ACC112 (cell line): ENCODE measurements at regions not wholly inside any gene's neighbourhood (a gene's known extent, or its start where the extent isn't known, plus 50 kb on each side); places are given as distances from the start of the nearest gene placed in this dataset.
"Not testable (repeated sequence)": the region's sequence is repeated elsewhere in the genome, so short reads cannot be mapped to it uniquely, and the experiment has no call there.

Source experiments
- H2AFZ ChIP-seq: fragments of 200-600 bp; sonication (generic); one replicate; pipeline ENCODE4 v1.6.0; 2017; ENCODE audit warnings: antibody characterized with exemption, low read length; ENCODE audit not compliant: unreplicated experiment
- H3K27ac ChIP-seq: fragments of 200-600 bp; sonication (generic); 2 replicates; pipeline ENCODE4 v1.5.1; 2014; ENCODE audit warnings: low read depth, mild to moderate bottlenecking, antibody characterized with exemption, low read length, moderate library complexity
- H3K27me3 ChIP-seq: fragments of 200-600 bp; sonication (generic); 2 replicates; pipeline ENCODE4 v1.6.1; 2014; ENCODE audit warnings: mild to moderate bottlenecking, antibody characterized with exemption, low read length, moderate library complexity, mixed read lengths; ENCODE audit not compliant: insufficient read depth
- H3K36me3 ChIP-seq: fragments of 200-600 bp; sonication (generic); 2 replicates; pipeline ENCODE4 v1.6.1; 2016; ENCODE audit warnings: mild to moderate bottlenecking, antibody characterized with exemption, low read length, moderate library complexity, mixed read lengths; ENCODE audit not compliant: insufficient read depth
- H3K4me1 ChIP-seq: fragments of 200-600 bp; sonication (generic); one replicate; pipeline ENCODE4 v1.6.1; 2016; ENCODE audit warnings: low read length, mixed read lengths; ENCODE audit not compliant: insufficient read depth, unreplicated experiment, control insufficient read depth
- H3K4me3 ChIP-seq: fragments of 200-600 bp; sonication (generic); 2 replicates; pipeline ENCODE4 v1.5.1; 2014; ENCODE audit warnings: mild to moderate bottlenecking, low read depth, low read length
- H3K79me2 ChIP-seq: fragments of 200-600 bp; sonication (generic); one replicate; pipeline ENCODE4 v1.6.0; 2016; ENCODE audit warnings: low read length; ENCODE audit not compliant: control insufficient read depth, unreplicated experiment, insufficient read depth

DNA sequence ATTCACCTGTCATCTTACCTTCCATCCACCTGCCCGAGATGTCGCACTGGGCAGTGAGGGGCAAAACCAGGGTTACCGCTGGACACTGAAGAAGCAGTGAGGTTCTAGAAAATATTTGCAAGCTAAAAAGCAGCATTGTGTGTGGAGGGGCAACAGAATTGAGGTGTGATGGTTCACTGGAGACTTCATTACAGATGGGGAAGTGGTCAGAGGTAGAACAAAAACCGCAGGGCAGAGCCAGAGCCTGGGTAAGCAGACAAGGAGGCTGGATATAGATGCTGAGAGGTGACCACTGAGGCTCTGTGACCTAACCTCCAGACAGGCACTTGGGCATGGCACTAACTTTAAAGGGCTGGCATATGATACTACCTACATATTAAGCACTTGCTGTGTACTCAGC is 363.9 kb upstream of the PROX1 start:
- Histone ChIP-seq H2AFZ (no peak overlapping the region), H3K79me2 (no peaks in the 10 kb centered on the region), H3K27me3 (no peaks in the 10 kb centered on the region), H3K27ac (no peak overlapping the region), H3K36me3 (no peaks in the 10 kb centered on the region), H3K4me3 (no peak overlapping the region), H3K4me1 (no peaks in the 10 kb centered on the region)

- H3K27me3 ChIP-seq, H3K27ac ChIP-seq, H3K36me3 ChIP-seq, H2AFZ ChIP-seq, H3K79me2 ChIP-seq, H3K4me1 ChIP-seq, H3K4me3 ChIP-seq: not testable (repeated sequence)
Observed at GRCh38 chr1:213636778-213637177, 351.0 kb upstream of the PROX1 start.

GRCh38 chr1:213641312-213641711 is 346.5 kb upstream of the PROX1 start:
- H3K27me3 ChIP-seq: no peaks in the 10 kb centered on the region
- H3K27ac ChIP-seq: no peak overlapping the region
- H3K4me3 ChIP-seq: no peak overlapping the region
- H3K79me2 ChIP-seq: no peaks in the 10 kb centered on the region
- no peak overlapping the region for H2AFZ ChIP-seq
- no peaks in the 10 kb centered on the region for H3K4me1 ChIP-seq
- H3K36me3 ChIP-seq: no peaks in the 10 kb centered on the region

DNA sequence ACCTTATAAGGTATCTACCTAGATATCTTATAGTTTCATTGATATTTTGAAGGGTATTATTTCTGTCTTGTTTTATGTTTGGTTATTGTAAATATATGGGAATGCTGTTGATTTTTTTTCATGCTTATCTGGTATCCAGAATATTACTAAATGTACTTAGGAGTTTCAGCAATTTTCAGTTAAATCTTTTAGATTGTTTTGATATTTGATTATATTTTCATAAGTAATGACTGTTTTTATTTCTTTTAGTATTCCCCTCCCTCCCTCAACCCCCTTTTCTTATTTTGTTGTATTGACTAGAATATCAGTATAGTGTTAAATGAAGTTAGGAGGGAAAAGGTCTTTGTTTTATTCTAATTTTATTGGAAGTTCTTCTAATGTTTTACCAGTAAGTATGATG is 344.4 kb upstream of the PROX1 start:
- Histone ChIP-seq H2AFZ (no peak overlapping the region), H3K4me1 (no peaks in the 10 kb centered on the region), H3K79me2 (no peaks in the 10 kb centered on the region), H3K27ac (no peak overlapping the region), H3K36me3 (no peaks in the 10 kb centered on the region), H3K27me3 (no peaks in the 10 kb centered on the region), H3K4me3 (no peak overlapping the region)

DNA sequence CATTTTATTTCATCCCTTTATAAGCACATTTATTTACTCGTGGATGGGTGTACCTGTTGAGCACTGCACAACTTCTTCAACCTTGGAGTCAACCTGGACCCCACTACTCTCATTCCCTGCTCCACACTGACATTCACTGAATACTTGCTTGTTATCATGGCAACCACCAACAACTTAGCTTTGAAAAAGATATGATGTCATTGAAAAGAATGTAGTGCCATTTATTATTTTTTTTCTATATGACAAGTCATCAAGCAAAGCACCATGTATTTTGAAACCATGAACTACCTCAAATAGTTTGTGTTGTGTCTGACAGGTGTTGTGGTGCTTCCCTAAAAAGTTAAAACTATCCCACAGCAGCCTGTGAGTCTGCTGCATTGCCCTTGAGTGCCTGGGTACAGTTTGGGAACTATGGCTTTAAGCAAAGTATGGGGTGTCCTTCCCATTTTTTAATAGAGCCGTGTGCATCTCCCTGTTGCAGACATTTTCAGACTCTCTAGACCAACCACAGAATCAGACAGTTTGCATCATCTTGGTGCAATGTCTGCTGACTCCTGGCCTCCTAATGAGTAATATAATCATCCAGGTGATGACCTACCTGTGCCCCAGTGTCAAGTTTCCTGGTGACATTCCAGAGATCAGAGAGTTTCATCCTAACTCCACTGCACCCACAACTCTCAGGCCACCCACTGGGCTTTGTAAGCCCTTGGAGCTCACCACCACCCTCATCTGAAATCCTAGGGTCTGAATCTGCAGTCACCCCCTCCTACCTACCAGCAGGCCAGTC is 339.7 kb upstream of the PROX1 start:
- no peak overlapping the region for H2AFZ ChIP-seq
- H3K27ac ChIP-seq: no peak overlapping the region
- H3K4me1 ChIP-seq: no peaks in the 10 kb centered on the region
- H3K36me3 ChIP-seq: no peaks in the 10 kb centered on the region
- no peak overlapping the region for H3K4me3 ChIP-seq
- no peaks in the 10 kb centered on the region for H3K27me3 ChIP-seq
- no peaks in the 10 kb centered on the region for H3K79me2 ChIP-seq

GRCh38 chr1:213649373-213649772 is 338.4 kb upstream of the PROX1 start:
- no peaks in the 10 kb centered on the region for H3K79me2 ChIP-seq
- no peak overlapping the region for H3K4me3 ChIP-seq
- no peak overlapping the region for H3K27ac ChIP-seq
- no peaks in the 10 kb centered on the region for H3K4me1 ChIP-seq
- no peaks in the 10 kb centered on the region for H3K36me3 ChIP-seq
- H3K27me3 ChIP-seq: no peaks in the 10 kb centered on the region
- no peak overlapping the region for H2AFZ ChIP-seq

- Histone ChIP-seq H3K36me3 (no peaks in the 10 kb centered on the region), H2AFZ (no peak overlapping the region), H3K79me2 (no peaks in the 10 kb centered on the region), H3K27ac (no peak overlapping the region), H3K4me3 (no peak overlapping the region), H3K27me3 (no peaks in the 10 kb centered on the region), H3K4me1 (no peaks in the 10 kb centered on the region)
Observed at GRCh38 chr1:213650603-213651002, 337.2 kb upstream of the PROX1 start.

- H3K36me3 ChIP-seq: no peaks in the 10 kb centered on the region
- H3K4me1 ChIP-seq: no peaks in the 10 kb centered on the region
- H2AFZ ChIP-seq: no peak overlapping the region
- H3K27ac ChIP-seq: no peak overlapping the region
- H3K27me3 ChIP-seq: no peaks in the 10 kb centered on the region
- H3K79me2 ChIP-seq: no peaks in the 10 kb centered on the region
- no peak overlapping the region for H3K4me3 ChIP-seq
Observed at GRCh38 chr1:213651077-213651476, 336.7 kb upstream of the PROX1 start.

- no peak overlapping the region for H3K27ac ChIP-seq
- no peaks in the 10 kb centered on the region for H3K27me3 ChIP-seq
- H3K36me3 ChIP-seq: no peaks in the 10 kb centered on the region
- no peaks in the 10 kb centered on the region for H3K79me2 ChIP-seq
- no peak overlapping the region for H2AFZ ChIP-seq
- H3K4me1 ChIP-seq: no peaks in the 10 kb centered on the region
- no peak overlapping the region for H3K4me3 ChIP-seq
Observed at GRCh38 chr1:213652109-213652508, 335.7 kb upstream of the PROX1 start.

DNA sequence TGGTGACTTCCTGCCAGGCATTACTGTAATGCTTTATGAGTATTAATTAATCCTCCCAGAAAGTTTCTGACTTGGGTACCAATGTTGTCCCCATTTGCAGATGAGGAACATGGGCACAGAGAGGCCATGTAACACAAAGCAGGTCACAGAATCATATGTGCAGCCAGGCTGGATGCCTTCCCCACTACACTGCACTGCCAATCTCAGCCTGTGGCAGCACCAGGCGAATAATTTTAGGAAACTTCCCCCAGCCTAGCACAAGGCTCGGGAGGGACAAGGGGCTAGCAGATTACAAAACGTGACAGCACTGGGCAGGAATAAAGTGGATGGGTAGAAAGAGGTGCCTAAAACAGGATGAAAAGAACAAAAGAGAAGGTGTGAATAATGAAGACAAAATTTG is 331.7 kb upstream of the PROX1 start:
- H3K79me2 ChIP-seq: no peaks in the 10 kb centered on the region
- no peak overlapping the region for H3K4me3 ChIP-seq
- no peak overlapping the region for H3K27ac ChIP-seq
- H3K4me1 ChIP-seq: no peaks in the 10 kb centered on the region
- no peak overlapping the region for H2AFZ ChIP-seq
- H3K36me3 ChIP-seq: no peaks in the 10 kb centered on the region
- H3K27me3 ChIP-seq: no peaks in the 10 kb centered on the region

DNA sequence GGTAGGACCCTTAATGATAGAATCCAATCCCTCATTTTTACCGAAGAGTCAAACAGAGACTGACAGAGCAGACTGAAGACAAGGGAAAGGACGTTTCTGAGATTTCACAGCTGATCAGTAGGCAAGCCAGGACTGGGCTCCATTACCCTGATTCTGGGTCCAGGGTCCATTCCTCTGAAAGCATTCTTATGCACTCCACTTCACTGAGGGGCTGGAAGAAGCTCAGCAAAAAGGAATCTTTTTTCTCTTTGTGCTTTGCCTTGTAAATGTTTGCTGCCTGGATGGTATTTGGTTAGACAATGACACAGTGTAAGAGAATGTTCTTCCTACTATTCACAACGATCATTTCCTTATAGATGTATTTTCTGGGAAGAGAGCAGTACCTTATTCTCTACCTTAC is 331.3 kb upstream of the PROX1 start:
- Histone ChIP-seq H3K27ac (no peak overlapping the region), H3K36me3 (no peaks in the 10 kb centered on the region), H3K79me2 (no peaks in the 10 kb centered on the region), H3K4me3 (no peak overlapping the region), H3K4me1 (no peaks in the 10 kb centered on the region), H3K27me3 (no peaks in the 10 kb centered on the region), H2AFZ (no peak overlapping the region)
